ENCODE measurements at regions not wholly inside any gene's neighbourhood (a gene's known extent, or its start where the extent isn't known, plus 50 kb on each side); places are given as distances from the start of the nearest gene placed in this dataset.

DNA sequence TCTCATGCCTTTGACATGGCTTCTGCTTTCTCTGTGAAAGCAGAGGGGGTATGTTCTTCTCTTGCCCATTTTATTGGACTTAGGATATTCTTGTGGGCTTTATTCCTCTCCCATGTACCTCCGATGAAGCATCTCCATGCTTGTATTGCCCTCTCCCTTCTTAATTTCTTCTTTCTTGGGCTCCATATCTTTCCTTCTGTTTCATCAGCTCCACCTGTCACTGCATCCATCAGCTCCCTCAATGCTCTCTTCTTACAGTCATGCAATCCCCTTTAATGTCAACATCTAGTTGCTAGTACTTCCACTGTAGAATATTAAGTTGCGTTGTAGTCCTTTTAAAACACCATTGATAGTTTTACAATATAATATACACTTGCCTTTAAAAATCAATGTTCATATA, 257.6 kb downstream of the GPAT3 start:
- POLR2A ChIA-PET = no interaction called here
- TF ChIP-seq, protein P1, sequence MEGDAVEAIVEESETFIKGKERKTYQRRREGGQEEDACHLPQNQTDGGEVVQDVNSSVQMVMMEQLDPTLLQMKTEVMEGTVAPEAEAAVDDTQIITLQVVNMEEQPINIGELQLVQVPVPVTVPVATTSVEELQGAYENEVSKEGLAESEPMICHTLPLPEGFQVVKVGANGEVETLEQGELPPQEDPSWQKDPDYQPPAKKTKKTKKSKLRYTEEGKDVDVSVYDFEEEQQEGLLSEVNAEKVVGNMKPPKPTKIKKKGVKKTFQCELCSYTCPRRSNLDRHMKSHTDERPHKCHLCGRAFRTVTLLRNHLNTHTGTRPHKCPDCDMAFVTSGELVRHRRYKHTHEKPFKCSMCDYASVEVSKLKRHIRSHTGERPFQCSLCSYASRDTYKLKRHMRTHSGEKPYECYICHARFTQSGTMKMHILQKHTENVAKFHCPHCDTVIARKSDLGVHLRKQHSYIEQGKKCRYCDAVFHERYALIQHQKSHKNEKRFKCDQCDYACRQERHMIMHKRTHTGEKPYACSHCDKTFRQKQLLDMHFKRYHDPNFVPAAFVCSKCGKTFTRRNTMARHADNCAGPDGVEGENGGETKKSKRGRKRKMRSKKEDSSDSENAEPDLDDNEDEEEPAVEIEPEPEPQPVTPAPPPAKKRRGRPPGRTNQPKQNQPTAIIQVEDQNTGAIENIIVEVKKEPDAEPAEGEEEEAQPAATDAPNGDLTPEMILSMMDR (IDR thresholded peaks at IDR 0.05; ENCODE audit: control extremely low read depth, extremely low read depth, low read depth, missing control alignments) = no peak
- DNase-seq (ENCODE audit: extremely low spot score) = no peak
- CTCF ChIA-PET = interaction anchor here (1.1 to 1.6 kb wide), 2 partner anchors 10 to 16 kb away, joined by 3 read pairs; no protein-coding TSS in a partner anchor

- TF ChIP-seq, protein P1 (IDR thresholded peaks at IDR 0.05; ENCODE audit: control extremely low read depth, extremely low read depth, low read depth, missing control alignments) = no peak
- CTCF ChIA-PET = no interaction called here
- POLR2A ChIA-PET = no interaction called here
- DNase-seq (ENCODE audit: extremely low spot score) = no peak
Measured at GRCh38 chr4:83785891-83786290, 250.0 kb downstream of the GPAT3 start.

GRCh38 chr4:83783215-83783614, 247.3 kb downstream of the GPAT3 start:
- TF ChIP-seq, protein P1 (IDR thresholded peaks at IDR 0.05; ENCODE audit: control extremely low read depth, extremely low read depth, low read depth, missing control alignments) = no peak
- ChIA-PET POLR2A (no interaction called here), CTCF (interaction anchor here (1.1 kb wide), 1 partner anchor 13 kb away, joined by 4 read pairs; no protein-coding TSS in a partner anchor)
- no peak for DNase-seq (ENCODE audit: extremely low spot score)

GRCh38 chr4:83782591-83782990, 246.7 kb downstream of the GPAT3 start:
- DNase-seq (ENCODE audit: extremely low spot score) = no peak
- ChIA-PET POLR2A (no interaction called here), CTCF (interaction anchor here (1.1 kb wide), 1 partner anchor 14 kb away, joined by 4 read pairs; no protein-coding TSS in a partner anchor)
- TF ChIP-seq, protein P1 (IDR thresholded peaks at IDR 0.05; ENCODE audit: control extremely low read depth, extremely low read depth, low read depth, missing control alignments) = no peak

GRCh38 chr4:83781434-83781833, 245.5 kb downstream of the GPAT3 start:
- TF ChIP-seq, protein P1 (IDR thresholded peaks at IDR 0.05; ENCODE audit: control extremely low read depth, extremely low read depth, low read depth, missing control alignments) = no peak
- DNase-seq (ENCODE audit: extremely low spot score) = no peak
- ChIA-PET CTCF (no interaction called here), POLR2A (no interaction called here)

DNA sequence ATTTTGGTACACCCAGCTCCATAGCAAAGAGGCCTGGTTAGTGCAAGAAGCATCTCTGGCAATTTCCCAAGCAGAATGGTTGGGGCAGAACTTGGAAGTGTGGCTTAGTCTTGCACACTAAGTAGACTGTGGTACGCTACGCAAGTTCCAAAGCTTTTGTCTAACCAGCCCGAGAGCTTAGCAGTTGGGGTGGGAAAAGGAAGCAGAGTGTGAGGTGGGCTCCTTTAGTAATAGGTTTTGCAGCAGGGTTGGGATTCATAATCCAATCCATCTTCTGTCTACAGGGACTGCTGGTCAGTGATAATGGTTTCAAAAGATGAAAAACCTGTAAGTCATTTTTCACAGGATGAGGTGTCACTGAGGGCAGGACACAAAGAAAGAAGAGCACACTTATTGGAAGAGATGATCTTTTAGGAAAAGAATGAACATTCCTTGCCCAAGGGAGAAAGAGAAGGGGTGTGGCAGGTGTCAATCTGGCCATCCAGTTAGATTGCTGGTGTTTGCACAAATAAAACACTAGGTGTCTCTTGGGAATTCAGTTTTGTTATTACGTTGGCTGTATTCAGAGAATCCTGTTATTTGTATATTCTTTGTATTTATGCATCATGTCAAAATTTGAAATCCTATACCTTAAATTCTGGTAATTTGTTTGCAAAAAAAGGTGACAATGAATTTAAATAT, 244.3 kb downstream of the GPAT3 start:
- no peak for DNase-seq (ENCODE audit: extremely low spot score)
- TF ChIP-seq, protein P1 (IDR thresholded peaks at IDR 0.05; ENCODE audit: control extremely low read depth, extremely low read depth, low read depth, missing control alignments) = no peak
- CTCF ChIA-PET = no interaction called here

More for the DNA sequence above, 244.3 kb downstream of the GPAT3 start:
- POLR2A ChIA-PET = no interaction called here
